Skeletal muscle satellite cell (primary cell): ENCODE measurements at regions not wholly inside any gene's neighbourhood (a gene's known extent, or its start where the extent isn't known, plus 50 kb on each side); places are given as distances from the start of the nearest gene placed in this dataset.
A peak's percentile ranks its signal among the peaks of the same experiment; 100 is the strongest.

Experiments used
- H3K27me3 ChIP-seq: 2 replicates; pipeline ENCODE4 v1.7.0; 2013; ENCODE audit warnings: low read length; ENCODE audit not compliant: control insufficient read depth, insufficient read depth
- H3K36me3 ChIP-seq: 2 replicates; pipeline ENCODE4 v1.7.0; 2013; ENCODE audit warnings: mild to moderate bottlenecking, control low read depth, low read length; ENCODE audit not compliant: insufficient read depth
- H3K4me1 ChIP-seq: 2 replicates; pipeline ENCODE4 v1.7.0; 2013; ENCODE audit warnings: low read length; ENCODE audit not compliant: control insufficient read depth, insufficient read depth
- H3K4me2 ChIP-seq: 2 replicates; pipeline ENCODE4 v1.7.0; 2013; ENCODE audit warnings: mild to moderate bottlenecking, low read length
- H3K4me3 ChIP-seq: 2 replicates; pipeline ENCODE4 v1.7.0; 2013; ENCODE audit warnings: low read length
- H3K9ac ChIP-seq: 2 replicates; pipeline ENCODE4 v1.7.0; 2013; ENCODE audit warnings: mild to moderate bottlenecking, low read depth, low read length, moderate library complexity
- H3K9me3 ChIP-seq: replicated peaks from 2 replicates; pipeline ENCODE4 v1.7.0; 2013; ENCODE audit warnings: mild to moderate bottlenecking, control low read depth, low read length

DNA sequence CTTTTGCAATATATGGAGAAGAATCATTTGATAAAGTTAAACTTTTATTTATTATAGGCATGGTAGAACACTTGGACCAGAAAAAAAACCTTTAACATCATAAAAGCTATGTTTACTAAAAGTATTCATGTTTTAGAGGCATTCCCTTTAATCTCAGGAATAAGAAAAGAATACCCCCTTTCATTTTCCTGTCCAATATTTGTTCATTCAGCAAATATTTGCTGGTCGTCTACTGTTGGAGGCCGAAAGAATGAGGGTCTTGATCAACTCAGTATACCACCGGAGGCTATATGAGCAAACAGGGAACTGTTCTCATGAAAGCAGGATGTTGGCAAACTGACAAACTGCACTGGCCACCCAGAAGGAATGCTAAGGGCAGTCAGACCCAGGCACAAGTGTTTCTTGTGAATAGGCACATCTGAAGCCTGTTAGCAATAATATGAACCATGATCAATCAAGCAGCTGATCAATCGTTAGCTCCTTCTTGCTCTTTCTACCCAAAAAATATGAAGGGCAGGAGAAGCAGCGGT, 480.8 kb upstream of the FAT1 start:
- no peak overlapping the region for H3K4me3 ChIP-seq
- H3K36me3 ChIP-seq, result no peaks in the 10 kb centered on the region
- no peaks in the 10 kb centered on the region for H3K9me3 ChIP-seq
- no peak overlapping the region for H3K4me2 ChIP-seq
- no peaks in the 10 kb centered on the region for H3K27me3 ChIP-seq
- H3K9ac ChIP-seq, result no peak overlapping the region
- H3K4me1 ChIP-seq, result peaks cover 3% of the 10 kb centered on the region

DNA sequence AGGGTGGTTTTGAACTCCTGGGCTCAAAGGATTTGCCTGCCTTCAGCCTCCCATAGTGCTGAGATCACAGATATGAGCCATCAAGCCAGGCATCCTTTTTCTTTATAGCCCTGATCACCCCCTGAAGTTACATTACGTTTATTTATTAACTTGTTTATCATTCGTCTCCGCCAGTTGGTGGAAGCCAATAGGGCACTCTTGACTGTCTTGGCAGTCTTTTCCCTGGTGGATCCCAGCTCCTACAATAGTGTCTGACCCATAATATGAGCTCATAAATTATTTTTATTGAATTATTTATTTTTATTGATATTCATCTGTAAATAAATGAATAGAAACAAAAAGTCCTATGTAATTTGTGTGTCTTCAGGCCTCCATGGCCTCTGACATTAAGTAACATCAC, 484.3 kb upstream of the FAT1 start:
- no peaks in the 10 kb centered on the region for H3K9me3 ChIP-seq

DNA sequence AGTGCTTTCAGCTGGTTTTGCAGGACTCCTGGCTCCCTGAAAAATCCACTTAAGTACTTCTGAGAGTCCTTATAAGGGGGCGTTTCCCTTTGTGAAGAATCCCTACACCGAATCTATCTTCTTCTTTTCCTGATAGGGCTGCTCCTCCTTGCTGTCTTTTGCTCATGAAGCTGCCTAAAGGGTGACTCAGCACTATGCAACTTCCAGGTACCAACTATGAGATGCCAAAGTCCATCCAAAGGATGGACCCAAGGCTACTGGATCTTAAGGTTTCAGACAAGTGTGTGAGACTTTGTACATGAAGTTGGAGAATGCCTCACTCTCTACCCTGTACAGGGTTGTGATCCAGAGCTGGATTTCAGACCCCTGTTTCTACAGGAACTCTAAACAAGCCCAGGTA, 485.0 kb upstream of the FAT1 start:
- Histone ChIP-seq H3K4me2 (no peak overlapping the region), H3K9me3 (no peaks in the 10 kb centered on the region), H3K36me3 (no peaks in the 10 kb centered on the region), H3K4me1 (peaks cover 14% of the 10 kb centered on the region), H3K4me3 (no peak overlapping the region), H3K9ac (no peak overlapping the region), H3K27me3 (no peaks in the 10 kb centered on the region)

More for the DNA sequence above, 484.3 kb upstream of the FAT1 start:
- Histone ChIP-seq H3K36me3 (no peaks in the 10 kb centered on the region), H3K4me3 (no peak overlapping the region), H3K4me1 (peaks cover 14% of the 10 kb centered on the region), H3K27me3 (no peaks in the 10 kb centered on the region), H3K4me2 (no peak overlapping the region), H3K9ac (no peak overlapping the region)

DNA sequence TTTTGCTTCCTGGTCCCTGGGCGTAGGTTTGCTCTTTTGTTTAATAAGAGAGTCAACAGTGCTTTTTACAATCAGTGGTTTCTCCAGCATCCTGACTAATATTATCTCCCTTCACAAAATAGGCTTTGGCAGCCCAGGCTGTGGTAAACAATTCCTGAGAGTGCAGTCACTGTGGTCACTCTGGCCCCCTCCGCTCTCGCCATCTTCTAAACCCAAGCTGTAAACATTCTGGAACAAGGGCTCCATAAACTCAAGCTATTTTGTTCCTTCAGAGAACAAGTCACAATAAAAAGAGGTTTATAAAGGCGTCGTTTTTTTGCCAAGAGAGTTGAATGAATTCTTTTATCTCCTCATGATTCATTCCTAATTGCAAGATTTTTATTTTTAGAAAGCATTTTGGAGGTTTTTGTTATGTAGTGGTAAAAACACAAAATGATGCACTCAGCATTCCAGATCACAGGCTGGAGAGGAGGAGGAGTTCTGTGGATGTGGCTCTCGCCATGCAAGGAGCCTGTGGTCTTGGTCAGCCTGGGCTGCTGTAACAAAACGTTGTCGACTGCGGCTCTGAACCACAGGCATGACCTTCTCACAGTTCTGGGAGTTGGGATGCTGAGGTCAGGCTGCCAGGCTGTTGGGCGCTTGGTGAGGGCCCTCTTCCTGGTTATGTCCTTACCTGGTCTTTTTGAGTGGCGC, 486.4 kb upstream of the FAT1 start:
- Histone ChIP-seq H3K4me2 (peak overlapping the region; percentile 16), H3K9me3 (no peaks in the 10 kb centered on the region), H3K4me1 (peaks cover 14% of the 10 kb centered on the region), H3K27me3 (no peaks in the 10 kb centered on the region), H3K4me3 (no peak overlapping the region), H3K9ac (peak overlapping the region; percentile 64), H3K36me3 (no peaks in the 10 kb centered on the region)

DNA sequence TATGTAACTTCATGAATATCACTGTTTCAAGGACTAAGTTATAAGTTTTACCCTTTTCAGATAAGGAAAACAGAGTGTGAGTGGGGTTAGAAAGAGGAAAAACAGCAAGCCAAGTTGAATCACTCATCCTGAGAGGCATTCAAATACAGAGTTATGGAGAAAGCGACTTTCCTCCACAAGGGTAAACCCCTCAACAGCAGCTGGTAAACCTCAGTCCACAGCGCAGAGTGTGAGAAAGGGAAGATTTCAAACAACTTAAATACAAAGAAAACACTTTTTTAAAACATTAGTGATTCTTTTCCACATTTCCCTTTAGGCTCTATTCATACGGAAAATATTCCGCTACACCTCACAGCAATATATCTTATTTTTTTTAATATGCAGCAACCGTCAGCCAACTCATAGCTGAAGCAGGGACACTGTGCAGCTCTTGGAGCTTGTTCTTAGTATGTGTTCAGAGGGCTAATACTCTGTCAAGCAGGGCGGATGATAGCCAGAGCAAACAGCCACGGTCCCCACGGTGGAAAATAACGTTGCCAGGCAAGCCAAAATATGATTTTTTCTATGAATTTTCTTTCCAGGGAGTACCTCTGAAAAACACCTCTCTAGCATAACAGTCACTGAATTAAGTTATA, 488.9 kb upstream of the FAT1 start:
- H3K9ac ChIP-seq, result no peak overlapping the region
- no peak overlapping the region for H3K4me3 ChIP-seq
- no peaks in the 10 kb centered on the region for H3K27me3 ChIP-seq
- H3K4me1 ChIP-seq, result peaks cover 14% of the 10 kb centered on the region
- no peak overlapping the region for H3K4me2 ChIP-seq
- H3K36me3 ChIP-seq, result no peaks in the 10 kb centered on the region
- H3K9me3 ChIP-seq, result no peaks in the 10 kb centered on the region

DNA sequence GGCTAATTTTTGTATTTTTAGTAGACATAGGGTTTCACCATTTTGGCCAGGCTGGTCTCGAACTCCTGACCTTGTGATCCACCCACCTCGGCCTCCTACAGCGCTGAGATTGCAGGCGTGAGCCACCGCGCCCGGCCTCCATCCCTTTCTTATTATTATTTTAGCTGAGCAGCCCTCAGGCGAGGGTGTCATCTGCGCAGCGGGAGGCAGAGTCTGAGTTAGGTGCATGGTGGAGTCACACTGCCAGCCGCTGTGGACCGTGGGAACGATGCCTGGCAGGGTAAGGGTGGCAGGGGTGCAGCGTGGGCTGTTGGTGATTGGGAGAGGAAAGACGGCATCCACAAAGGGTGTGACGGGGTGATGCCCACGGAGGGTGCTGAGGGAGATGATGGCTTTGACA, 491.8 kb upstream of the FAT1 start:
- Histone ChIP-seq H3K4me3 (no peak overlapping the region), H3K4me1 (peaks cover 3% of the 10 kb centered on the region), H3K36me3 (no peaks in the 10 kb centered on the region), H3K9me3 (no peaks in the 10 kb centered on the region), H3K4me2 (no peak overlapping the region), H3K9ac (no peak overlapping the region), H3K27me3 (no peaks in the 10 kb centered on the region)

DNA sequence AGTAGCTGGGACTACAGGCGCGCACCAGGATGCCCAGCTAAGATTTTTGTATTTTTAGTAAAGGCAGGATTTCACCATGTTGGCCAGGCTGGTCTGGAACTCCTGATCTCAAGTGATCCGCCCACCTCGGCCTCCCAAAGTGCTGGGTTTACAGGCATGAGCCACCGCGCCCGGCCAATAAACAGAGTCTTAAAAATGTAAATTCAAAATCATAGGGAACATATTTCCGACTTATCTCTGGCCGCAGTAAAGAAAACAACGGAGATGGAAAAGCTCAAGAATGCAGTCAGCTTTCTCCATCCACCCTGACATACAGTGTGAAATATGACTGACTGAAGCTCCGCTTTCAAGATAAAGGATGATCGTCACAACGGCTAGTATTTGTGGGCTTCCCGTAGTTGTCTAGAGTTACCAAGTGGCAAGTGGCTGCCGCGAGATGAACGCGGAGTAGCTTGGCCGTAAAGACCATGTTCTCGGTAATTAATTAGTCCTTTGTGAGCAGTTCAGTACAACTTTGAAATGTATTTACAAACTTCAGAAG, 495.1 kb upstream of the FAT1 start:
- no peaks in the 10 kb centered on the region for H3K36me3 ChIP-seq
- H3K9me3 ChIP-seq, result no peaks in the 10 kb centered on the region
- no peak overlapping the region for H3K9ac ChIP-seq
- H3K4me3 ChIP-seq, result no peak overlapping the region
- no peaks in the 10 kb centered on the region for H3K27me3 ChIP-seq
- no peak overlapping the region for H3K4me2 ChIP-seq
- no peaks in the 10 kb centered on the region for H3K4me1 ChIP-seq

DNA sequence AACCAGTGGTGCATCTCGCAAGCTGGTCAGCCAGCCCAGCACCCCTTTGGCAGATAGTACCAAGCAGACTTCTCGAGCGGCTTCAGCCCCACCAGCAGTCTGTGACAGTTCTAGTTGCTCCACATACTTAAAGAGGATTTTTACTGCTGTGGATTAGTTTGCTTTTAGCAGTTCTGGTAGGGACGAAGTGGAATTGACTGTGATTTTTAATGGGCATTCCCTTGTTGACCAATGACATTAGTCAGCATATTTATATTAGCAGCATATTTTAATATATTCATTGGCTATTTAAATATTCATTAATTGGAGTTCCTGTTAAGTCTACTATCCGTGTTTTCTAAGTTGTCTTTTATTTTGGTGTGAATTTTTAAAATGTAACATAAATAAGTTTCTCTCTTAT, 500.9 kb upstream of the FAT1 start:
- no peak overlapping the region for H3K9ac ChIP-seq
- no peaks in the 10 kb centered on the region for H3K36me3 ChIP-seq
- no peak overlapping the region for H3K4me3 ChIP-seq
- no peaks in the 10 kb centered on the region for H3K27me3 ChIP-seq
- H3K9me3 ChIP-seq, result no peaks in the 10 kb centered on the region
- no peaks in the 10 kb centered on the region for H3K4me1 ChIP-seq
- no peak overlapping the region for H3K4me2 ChIP-seq

DNA sequence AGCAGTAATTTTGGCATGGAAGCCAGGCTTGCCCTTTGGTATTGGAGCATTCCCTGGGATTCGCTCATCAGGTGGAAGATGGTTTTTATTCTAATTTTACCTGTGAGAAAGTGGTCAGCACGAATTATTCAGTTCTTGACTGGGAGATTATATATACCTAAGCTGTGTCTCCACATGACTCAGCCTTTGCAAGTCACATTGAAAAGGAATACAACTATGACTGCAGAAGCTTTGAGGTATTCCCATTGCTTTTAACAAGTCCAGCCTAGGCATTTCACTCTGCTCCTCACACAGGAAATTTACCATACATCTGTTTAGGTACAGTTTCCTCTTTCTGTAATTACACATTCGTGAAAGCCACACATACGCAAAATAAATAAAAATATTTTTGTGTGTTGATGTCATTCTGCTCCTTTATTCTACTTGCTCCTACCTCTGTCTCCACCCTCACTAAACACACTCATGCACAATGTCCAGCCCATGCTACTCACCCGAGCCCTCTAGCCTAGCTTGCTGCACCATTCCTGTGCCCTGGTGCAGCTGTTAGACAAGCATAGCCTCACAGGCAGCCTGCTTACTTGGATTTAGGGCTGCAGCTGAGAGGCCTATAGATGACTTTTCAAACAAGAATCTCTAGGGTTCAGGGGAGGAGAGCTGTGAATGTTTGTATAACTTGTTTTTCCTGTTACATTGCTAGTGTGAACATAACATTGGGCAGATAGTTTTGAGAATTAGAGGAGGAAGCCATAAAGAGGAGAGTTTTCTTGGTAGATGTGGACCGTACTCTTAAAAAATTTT, 504.4 kb upstream of the FAT1 start:
- Histone ChIP-seq H3K36me3 (no peaks in the 10 kb centered on the region), H3K9ac (no peak overlapping the region), H3K27me3 (no peaks in the 10 kb centered on the region), H3K4me1 (no peaks in the 10 kb centered on the region), H3K4me3 (no peak overlapping the region), H3K9me3 (no peaks in the 10 kb centered on the region), H3K4me2 (no peak overlapping the region)

DNA sequence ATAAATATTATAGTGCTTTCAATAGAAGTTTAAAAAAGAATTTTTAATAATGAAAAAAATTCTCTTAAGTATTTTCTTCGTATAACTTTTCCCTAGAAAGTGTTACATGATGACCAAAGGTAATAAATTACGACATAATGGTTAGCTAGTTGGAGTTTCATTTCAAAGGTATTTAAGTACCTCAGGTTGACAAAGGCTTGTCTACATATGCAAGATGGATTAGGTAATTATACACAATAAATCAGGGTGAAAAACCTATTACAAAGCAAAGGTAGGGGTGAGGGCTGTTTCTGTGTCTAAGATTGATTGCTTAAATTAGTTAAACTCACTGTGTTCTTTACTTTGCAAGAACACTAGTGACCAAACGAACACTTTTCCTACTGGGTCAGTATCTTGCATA, 508.5 kb upstream of the FAT1 start:
- H3K4me3 ChIP-seq, result no peak overlapping the region
- no peaks in the 10 kb centered on the region for H3K9me3 ChIP-seq
- no peak overlapping the region for H3K4me2 ChIP-seq
- H3K9ac ChIP-seq, result no peak overlapping the region
- no peaks in the 10 kb centered on the region for H3K27me3 ChIP-seq
- H3K36me3 ChIP-seq, result no peaks in the 10 kb centered on the region
- peaks cover 19% of the 10 kb centered on the region for H3K4me1 ChIP-seq

DNA sequence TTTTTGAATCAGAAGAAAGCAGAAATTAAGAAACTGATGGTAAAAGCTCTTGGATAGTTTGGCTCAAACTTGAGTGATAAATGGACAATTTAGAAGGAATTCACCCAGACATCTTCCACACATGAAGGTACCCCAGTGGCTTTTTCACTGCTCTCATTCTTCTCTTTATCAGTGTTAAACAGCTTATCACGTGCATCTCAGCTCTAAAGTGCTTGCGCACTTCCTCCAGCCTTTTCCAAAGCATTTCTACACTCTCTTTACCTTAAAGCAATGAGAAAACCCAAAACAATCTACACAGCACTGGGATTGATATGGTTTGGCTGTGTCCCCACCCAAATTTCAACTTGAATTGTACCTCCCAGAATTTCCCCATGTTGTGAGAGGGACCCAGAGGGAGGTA, 509.1 kb upstream of the FAT1 start:
- peaks cover 19% of the 10 kb centered on the region for H3K4me1 ChIP-seq
- no peak overlapping the region for H3K9ac ChIP-seq
- no peak overlapping the region for H3K4me2 ChIP-seq
- no peaks in the 10 kb centered on the region for H3K27me3 ChIP-seq
- H3K4me3 ChIP-seq, result no peak overlapping the region
- H3K36me3 ChIP-seq, result no peaks in the 10 kb centered on the region
- H3K9me3 ChIP-seq, result no peaks in the 10 kb centered on the region
